IMR-90 (cell line): ENCODE measurements at regions not wholly inside any gene's neighbourhood (a gene's known extent, or its start where the extent isn't known, plus 50 kb on each side); places are given as distances from the start of the nearest gene placed in this dataset.

Source experiments
- ATAC-seq: fragments of 200-7000 bp; cut with Tn5 transposase; 2 replicates; pipeline ENCODE4 v1.9.1; 2020; ENCODE audit warnings: low read depth, mild to moderate bottlenecking, moderate library complexity
- BruUV-seq: library from RNA; stranded (reverse); fragments of 400-500 nt; replicated peaks from 2 replicates; lab custom pipeline; 2021; lab: Mats Ljungman, UMichigan
- CTCF ChIA-PET: fragments of 300-600 bp; formaldehyde crosslinking; extraction: SDS; loops from one replicate; lab custom pipeline; 2021; ENCODE audit warnings: antibody characterized with exemption; lab: Yijun Ruan, JAX
- POLR2A ChIA-PET: fragments of 300-600 bp; sonication (Branson Sonifier 250); formaldehyde crosslinking; loops from one replicate; lab custom pipeline; 2022; ENCODE audit warnings: antibody characterized with exemption; ENCODE audit not compliant: unreplicated experiment; lab: Charles Lee
- DNase-seq: peaks from one replicate; pipeline ENCODE4 v3.0.0; 2013
- H2AFZ ChIP-seq: replicated peaks from 2 replicates; pipeline ENCODE3; 2013; ENCODE audit warnings: low read length, mild to moderate bottlenecking; ENCODE audit not compliant: poor library complexity
- H2AK5ac ChIP-seq: 2 replicates; pipeline ENCODE4 v1.6.1; 2013; ENCODE audit warnings: low read depth, low read length, inconsistent platforms
- H2AK9ac ChIP-seq: replicated peaks from 2 replicates; pipeline ENCODE3; 2013; ENCODE audit warnings: mild to moderate bottlenecking, low read depth, low read length, moderate library complexity; ENCODE audit not compliant: poor library complexity
- H2BK120ac ChIP-seq: 2 replicates; pipeline ENCODE4 v1.6.1; 2013; ENCODE audit warnings: low read depth, low read length, inconsistent platforms
- H2BK15ac ChIP-seq: 3 replicates; pipeline ENCODE4 v1.6.1; 2013; ENCODE audit warnings: low read depth, low read length, inconsistent platforms
- H2BK20ac ChIP-seq: 2 replicates; pipeline ENCODE4 v1.6.1; 2013; ENCODE audit warnings: low read depth, mild to moderate bottlenecking, inconsistent platforms, low read length, moderate library complexity
- H2BK5ac ChIP-seq: 2 replicates; pipeline ENCODE4 v1.6.1; 2013; ENCODE audit warnings: mild to moderate bottlenecking, low read depth, low read length, inconsistent platforms; ENCODE audit not compliant: poor library complexity, severe bottlenecking
- H3K14ac ChIP-seq: replicated peaks from 2 replicates; pipeline ENCODE4 v1.6.1; 2013; ENCODE audit warnings: low read depth, low read length, inconsistent platforms
- H3K18ac ChIP-seq: 2 replicates; pipeline ENCODE4 v1.6.1; 2013; ENCODE audit warnings: low read depth, low read length, control low read depth
- H3K23ac ChIP-seq: 2 replicates; pipeline ENCODE4 v1.6.1; 2013; ENCODE audit warnings: low read depth, low read length, inconsistent platforms
- H3K27ac ChIP-seq: 2 replicates; pipeline ENCODE4 v1.5.1; 2013; ENCODE audit warnings: mild to moderate bottlenecking, control low read depth, low read length; ENCODE audit not compliant: insufficient read depth
- H3K27me3 ChIP-seq: 2 replicates; pipeline ENCODE4 v1.6.1; 2013; ENCODE audit warnings: low read length; ENCODE audit not compliant: control insufficient read depth, insufficient read depth
- H3K36me3 ChIP-seq: 2 replicates; pipeline ENCODE4 v1.6.1; 2013; ENCODE audit warnings: low read length, mixed read lengths; ENCODE audit not compliant: control insufficient read depth, insufficient read depth
- H3K4ac ChIP-seq: 2 replicates; pipeline ENCODE4 v1.6.1; 2013; ENCODE audit warnings: low read depth, low read length, inconsistent platforms
- H3K4me1 ChIP-seq: 2 replicates; pipeline ENCODE4 v1.6.1; 2013; ENCODE audit warnings: low read length, mixed read lengths; ENCODE audit not compliant: control insufficient read depth, insufficient read depth
- H3K4me2 ChIP-seq: 2 replicates; pipeline ENCODE4 v1.6.1; 2013; ENCODE audit warnings: low read depth, mild to moderate bottlenecking, control low read depth, low read length, moderate library complexity
- H3K4me3 ChIP-seq: 2 replicates; pipeline ENCODE4 v1.5.1; 2013; ENCODE audit warnings: low read depth, mild to moderate bottlenecking, control low read depth, low read length, moderate library complexity; ENCODE audit not compliant: insufficient read depth
- H3K56ac ChIP-seq: 2 replicates; pipeline ENCODE4 v1.6.1; 2013; ENCODE audit warnings: low read length, inconsistent platforms; ENCODE audit not compliant: insufficient read depth; ENCODE audit errors: extremely low read depth
- H3K79me1 ChIP-seq, 2 experiments: 2 replicates each; pipeline ENCODE4 v1.6.1; 2013; ENCODE audit warnings: low read length in 2 of 2, inconsistent platforms in 1 of 2, low read depth in 1 of 2
- H3K9ac ChIP-seq: 2 replicates; pipeline ENCODE4 v1.6.1; 2013; ENCODE audit warnings: low read depth, low read length, control low read depth
- H3K9me1 ChIP-seq: 2 replicates; pipeline ENCODE4 v1.6.1; 2013; ENCODE audit warnings: low read length, inconsistent platforms; ENCODE audit not compliant: insufficient read depth
- H3K9me3 ChIP-seq: 2 replicates; pipeline ENCODE4 v1.6.1; 2013; ENCODE audit warnings: low read length; ENCODE audit not compliant: control insufficient read depth, insufficient read depth
- H4K20me1 ChIP-seq: 2 replicates; pipeline ENCODE4 v1.6.1; 2013; ENCODE audit warnings: low read length, inconsistent platforms; ENCODE audit not compliant: insufficient read depth
- H4K5ac ChIP-seq: 2 replicates; pipeline ENCODE4 v1.6.1; 2013; ENCODE audit warnings: mild to moderate bottlenecking, low read depth, low read length, control low read depth
- H4K8ac ChIP-seq, 2 experiments: 2 replicates each; pipeline ENCODE4 v1.6.1; 2013; ENCODE audit warnings: low read depth in 2 of 2, low read length in 2 of 2, control low read depth in 1 of 2, inconsistent platforms in 1 of 2
- H4K91ac ChIP-seq: 2 replicates; pipeline ENCODE4 v1.6.1; 2013; ENCODE audit warnings: low read depth, low read length, inconsistent platforms; ENCODE audit not compliant: insufficient read depth
- FOS ChIP-seq: fragments of 150-350 bp; IDR thresholded peaks from 2 replicates; pipeline ENCODE4 v1.6.1; 2016; ENCODE audit warnings: low read depth, low read length
- SMC3 ChIP-seq: fragments of 150-350 bp; IDR thresholded peaks from 2 replicates; pipeline ENCODE4 v1.6.1; 2016; ENCODE audit warnings: low read depth, mild to moderate bottlenecking, antibody characterized with exemption, low read length, moderate library complexity
- WGBS, 2 experiments: methylation state at CpG; one replicate each; pipeline versions ENCODE4 v1.1.5 to v1.1.7; 2013; ENCODE audit warnings: missing lambda C conversion rate in 2 of 2; ENCODE audit not compliant: insufficient read length in 1 of 2; ENCODE audit errors: extremely low coverage in 2 of 2; 5-methylcytosine and 5-hydroxymethylcytosine counted together
- dilution Hi-C: fragments of 300-500 bp; cut with HindIII; formaldehyde crosslinking; loops from one replicate; pipeline ENCODE4 v1.14.3; 2018; ENCODE audit warnings: low sequenced_read_pairs; ENCODE audit not compliant: unreplicated experiment
- in situ Hi-C: fragments of 300-500 bp; cut with MboI; formaldehyde crosslinking; loops from 3 replicates; pipeline ENCODE4 v1.14.3; 2019; ENCODE audit warnings: low sequenced_read_pairs, inconsistent platforms, mixed read lengths
- intact Hi-C: fragments of 100-400 bp; cut with micrococcal nuclease; formaldehyde crosslinking; loops from 2 replicates; pipeline ENCODE4 v1.10.0; 2022

DNA sequence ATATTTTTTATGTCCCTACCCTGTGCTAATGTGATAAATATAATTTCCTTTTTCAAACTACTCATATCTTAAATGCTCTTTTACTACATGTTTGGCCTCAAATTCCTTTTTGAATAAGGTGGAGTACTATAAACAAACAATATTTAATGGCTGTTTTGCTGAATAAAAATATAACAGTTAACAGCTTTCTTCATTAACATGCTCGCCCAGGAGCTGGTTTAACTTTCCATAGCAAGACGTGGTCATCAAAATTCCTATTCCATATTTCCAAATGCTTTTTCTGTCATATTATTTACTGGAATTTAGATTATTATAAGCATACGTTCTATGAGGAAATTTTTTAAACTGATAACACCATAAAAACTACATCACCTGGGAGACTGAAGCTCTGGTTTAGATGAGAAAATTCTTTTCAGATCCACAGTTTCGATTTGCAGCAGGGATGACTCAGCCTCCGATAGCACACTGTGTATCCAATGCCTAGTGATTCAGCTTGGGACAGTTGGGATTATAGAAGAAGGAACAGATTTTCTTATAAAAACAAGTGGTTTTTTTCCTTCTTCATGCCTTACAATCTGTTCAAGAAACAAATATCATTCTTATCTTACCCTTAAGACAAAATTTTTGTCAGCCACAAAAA lies 129.1 kb downstream of the FBXO8 start:
- Histone ChIP-seq H2AFZ (no peak overlapping the region), H3K4ac (no peak overlapping the region), H3K4me1 (no peaks in the 10 kb centered on the region), H3K18ac (no peak overlapping the region), H3K14ac (no peak overlapping the region), H2BK5ac (no peak overlapping the region), H3K56ac (no peak overlapping the region), H3K23ac (no peak overlapping the region), H3K36me3 (no peaks in the 10 kb centered on the region), H2BK20ac (no peak overlapping the region), H2AK5ac (no peak overlapping the region), H4K91ac (no peak overlapping the region), H4K5ac (no peak overlapping the region), H3K4me3 (peak overlapping the region; percentile 20; the same call in 1 of the 2 replicates), H3K79me1 (no peaks in the 10 kb centered on the region), H2AK9ac (no peak overlapping the region), H4K8ac (no peak overlapping the region), H3K9me1 (no peaks in the 10 kb centered on the region), H3K27me3 (peaks cover 2% of the 10 kb centered on the region), H2BK120ac (no peak overlapping the region), H2BK15ac (no peak overlapping the region), H3K9ac (no peak overlapping the region), H3K4me2 (peak overlapping the region; percentile 6; the same call in 1 of the 2 replicates), H3K9me3 (no peaks in the 10 kb centered on the region), H4K20me1 (no peaks in the 10 kb centered on the region), H3K27ac (no peak overlapping the region)
- no TSS peak for BruUV-seq
- ATAC-seq, result peak; percentile 93
- in situ Hi-C loops, result no loop called here
- dilution Hi-C loops, result no loop called here
- TF ChIP-seq FOS (peak; percentile 60), SMC3 (no peak)
- intact Hi-C loops, result no loop called here
- DNase-seq, result peak; percentile 76
- ChIA-PET POLR2A (no interaction called here), CTCF (no interaction called here)
- no CpG with 5 or more reads among the region's 5 CpGs for WGBS, 2 experiments
